H9 (cell line): ENCODE measurements at regions not wholly inside any gene's neighbourhood (a gene's known extent, or its start where the extent isn't known, plus 50 kb on each side); places are given as distances from the start of the nearest gene placed in this dataset.

Source experiments
- DNase-seq: peaks from one replicate; pipeline ENCODE4 v3.0.0-alpha.2; 2017
- H2AFZ ChIP-seq: one replicate; pipeline ENCODE4 v1.6.1; 2013; ENCODE audit warnings: mild to moderate bottlenecking, low read length, control low read depth, moderate library complexity
- H2AK5ac ChIP-seq: 2 replicates; pipeline ENCODE4 v1.6.1; 2013; ENCODE audit warnings: low read length, control low read depth, mixed read lengths; ENCODE audit not compliant: insufficient read length
- H2BK120ac ChIP-seq: one replicate; pipeline ENCODE4 v1.6.1; 2013; ENCODE audit warnings: low read depth, mild to moderate bottlenecking, low read length, control low read depth, inconsistent platforms; ENCODE audit not compliant: poor library complexity, severe bottlenecking
- H2BK12ac ChIP-seq: 2 replicates; pipeline ENCODE4 v1.6.1; 2013; ENCODE audit warnings: low read length, control low read depth, mixed read lengths, low read depth; ENCODE audit not compliant: insufficient read length
- H2BK15ac ChIP-seq: 2 replicates; pipeline ENCODE4 v1.6.1; 2013; ENCODE audit warnings: low read depth, low read length, control low read depth
- H2BK20ac ChIP-seq: one replicate; pipeline ENCODE4 v1.6.1; 2013; ENCODE audit warnings: low read depth, mild to moderate bottlenecking, low read length, control low read depth, inconsistent platforms; ENCODE audit not compliant: poor library complexity, severe bottlenecking
- H2BK5ac ChIP-seq: 2 replicates; pipeline ENCODE4 v1.6.1; 2013; ENCODE audit warnings: low read length, control low read depth, mixed read lengths; ENCODE audit not compliant: insufficient read length
- H3K14ac ChIP-seq: 2 replicates; pipeline ENCODE4 v1.6.1; 2013; ENCODE audit warnings: low read length, control low read depth; ENCODE audit not compliant: insufficient read depth
- H3K18ac ChIP-seq: 2 replicates; pipeline ENCODE4 v1.6.1; 2013; ENCODE audit warnings: low read depth, mild to moderate bottlenecking, mixed read lengths, low read length, control low read depth; ENCODE audit not compliant: insufficient read length
- H3K23ac ChIP-seq: 2 replicates; pipeline ENCODE4 v1.6.1; 2013; ENCODE audit warnings: low read length, control low read depth, mixed read lengths, low read depth; ENCODE audit not compliant: insufficient read length
- H3K23me2 ChIP-seq: 2 replicates; pipeline ENCODE4 v1.6.1; 2013; ENCODE audit warnings: low read depth, mild to moderate bottlenecking, mixed read lengths, low read length, control low read depth; ENCODE audit not compliant: insufficient read length, poor library complexity, severe bottlenecking
- H3K27ac ChIP-seq: 2 replicates; pipeline ENCODE4 v1.5.1; 2013; ENCODE audit warnings: low read length, control low read depth, mixed read lengths, low read depth; ENCODE audit not compliant: insufficient read length
- H3K27me3 ChIP-seq: 2 replicates; pipeline ENCODE4 v1.6.1; 2013; ENCODE audit warnings: low read length, control low read depth, inconsistent platforms; ENCODE audit not compliant: insufficient read depth
- H3K4ac ChIP-seq: 2 replicates; pipeline ENCODE4 v1.6.1; 2013; ENCODE audit warnings: low read depth, mild to moderate bottlenecking, control low read depth, inconsistent platforms, low read length, moderate library complexity
- H3K4me1 ChIP-seq: 2 replicates; pipeline ENCODE4 v1.6.1; 2013; ENCODE audit warnings: low read length, control low read depth, inconsistent platforms; ENCODE audit not compliant: insufficient read depth
- H3K4me2 ChIP-seq: 2 replicates; pipeline ENCODE4 v1.6.1; 2013; ENCODE audit warnings: low read length, control low read depth, mixed read lengths; ENCODE audit not compliant: insufficient read length, insufficient read depth
- H3K56ac ChIP-seq: 2 replicates; pipeline ENCODE4 v1.6.1; 2013; ENCODE audit warnings: low read depth, mild to moderate bottlenecking, mixed read lengths, low read length, control low read depth; ENCODE audit not compliant: insufficient read length
- H3K79me1 ChIP-seq: 2 replicates; pipeline ENCODE4 v1.6.1; 2013; ENCODE audit warnings: low read depth, mild to moderate bottlenecking, moderate library complexity, low read length, control low read depth, inconsistent platforms; ENCODE audit not compliant: insufficient read depth, poor library complexity, severe bottlenecking
- H3K79me2 ChIP-seq: 2 replicates; pipeline ENCODE4 v1.6.1; 2013; ENCODE audit warnings: low read length, control low read depth, inconsistent platforms; ENCODE audit not compliant: insufficient read depth
- H3K9ac ChIP-seq: 2 replicates; pipeline ENCODE4 v1.6.1; 2013; ENCODE audit warnings: low read length, control low read depth, mixed read lengths; ENCODE audit not compliant: insufficient read length; ENCODE audit errors: extremely low read depth
- H3K9me3 ChIP-seq: one replicate; pipeline ENCODE4 v1.6.1; 2013; ENCODE audit warnings: low read depth, low read length, inconsistent platforms; ENCODE audit not compliant: control insufficient read depth
- H3T11ph ChIP-seq: one replicate; pipeline ENCODE4 v1.6.1; 2013; ENCODE audit warnings: mild to moderate bottlenecking, low read length, control low read depth, inconsistent platforms
- H4K20me1 ChIP-seq: one replicate; pipeline ENCODE4 v1.6.1; 2013; ENCODE audit not compliant: control insufficient read depth, insufficient read length, insufficient read depth
- H4K5ac ChIP-seq: 2 replicates; pipeline ENCODE4 v1.6.1; 2013; ENCODE audit warnings: low read depth, mild to moderate bottlenecking, mixed read lengths, low read length, control low read depth; ENCODE audit not compliant: insufficient read length
- H4K8ac ChIP-seq: replicated peaks from 2 replicates; pipeline ENCODE4 v1.6.1; 2013; ENCODE audit warnings: low read length, control low read depth, mixed read lengths, low read depth; ENCODE audit not compliant: insufficient read length
- H4K91ac ChIP-seq: 2 replicates; pipeline ENCODE4 v1.6.1; 2013; ENCODE audit warnings: low read depth, mild to moderate bottlenecking, moderate library complexity, mixed read lengths, low read length, control low read depth; ENCODE audit not compliant: insufficient read length
- H3K27ac Mint-ChIP-seq, 3 experiments: 2 replicates in 2 of 3; 3 replicates in 1 of 3; pipeline ENCODE4 v1.8.0; 2020 to 2021; ENCODE audit warnings: mixed read lengths in 3 of 3, mild to moderate bottlenecking in 1 of 3, moderate library complexity in 1 of 3
- H3K27me3 Mint-ChIP-seq: 2 replicates; pipeline ENCODE4 v1.8.0; 2021; ENCODE audit warnings: low read depth, mild to moderate bottlenecking, moderate library complexity, mixed read lengths
- H3K36me3 Mint-ChIP-seq, 3 experiments: 2 replicates in 2 of 3; 3 replicates in 1 of 3; pipeline ENCODE4 v1.8.0; 2020 to 2021; ENCODE audit warnings: low read depth in 3 of 3, mixed read lengths in 3 of 3; ENCODE audit not compliant: insufficient read depth in 1 of 3
- H3K4me1 Mint-ChIP-seq, 2 experiments: 2 replicates each; pipeline ENCODE4 v1.8.0; 2020; ENCODE audit warnings: mixed read lengths in 2 of 2
- H3K4me3 Mint-ChIP-seq, 2 experiments: 2 replicates in 1 of 2; 3 replicates in 1 of 2; pipeline ENCODE4 v1.8.0; 2020 to 2021; ENCODE audit warnings: mild to moderate bottlenecking in 2 of 2, mixed read lengths in 2 of 2, moderate library complexity in 1 of 2
- H3K9me3 Mint-ChIP-seq, 2 experiments: 2 replicates in 1 of 2; 3 replicates in 1 of 2; pipeline ENCODE4 v1.8.0; 2020; ENCODE audit warnings: mild to moderate bottlenecking in 2 of 2, mixed read lengths in 2 of 2, moderate library complexity in 1 of 2
- CTCF ChIP-seq: fragments of 200-600 bp; sonication (generic); conservative IDR thresholded peaks from 3 replicates; pipeline ENCODE4 v1.8.0; 2021; ENCODE audit warnings: antibody characterized with exemption, mild to moderate bottlenecking
- WGBS: extraction: QIAGEN DNeasy Blood & Tissue Kit; methylation state at CpG from one replicate; pipeline ENCODE4 v1.1.7; 2013; ENCODE audit warnings: missing lambda C conversion rate, low lambda C conversion rate, mixed read lengths; ENCODE audit not compliant: insufficient read length; ENCODE audit errors: extremely low coverage; 5-methylcytosine and 5-hydroxymethylcytosine counted together

GRCh38 chrX:131617182-131617581, 73.3 kb downstream of the OR13H1 start:
- Histone ChIP-seq H3K23ac (no peak overlapping the region), H4K91ac (no peak overlapping the region), H4K20me1 (no peaks in the 10 kb centered on the region), H3K14ac (no peak overlapping the region), H3K4me2 (no peak overlapping the region), H2AK5ac (no peak overlapping the region), H3K27me3 (no peaks in the 10 kb centered on the region), H3K18ac (no peak overlapping the region), H3K56ac (no peak overlapping the region), H3K9ac (no peak overlapping the region), H2BK5ac (no peak overlapping the region), H2AFZ (no peak overlapping the region), H3K23me2 (no peaks in the 10 kb centered on the region), H2BK120ac (no peak overlapping the region), H3K4me1 (no peaks in the 10 kb centered on the region), H2BK20ac (no peak overlapping the region), H3K79me2 (no peaks in the 10 kb centered on the region), H3K9me3 (no peaks in the 10 kb centered on the region), H3K4ac (no peak overlapping the region), H3K27ac (no peak overlapping the region), H3T11ph (no peak overlapping the region), H2BK12ac (no peak overlapping the region), H2BK15ac (no peak overlapping the region), H3K79me1 (no peaks in the 10 kb centered on the region), H4K5ac (no peak overlapping the region), H4K8ac (no peak overlapping the region)
- H3K36me3 Mint-ChIP-seq: no peaks in the 10 kb centered on the region
- no peak for TF ChIP-seq CTCF
- no peak overlapping the region for H3K4me3 Mint-ChIP-seq
- no peaks in the 10 kb centered on the region for H3K9me3 Mint-ChIP-seq
- DNase-seq: no peak
- no CpG with 5 or more reads among the region's 3 CpGs for WGBS
- H3K27ac Mint-ChIP-seq: no peak overlapping the region
- no peaks in the 10 kb centered on the region for H3K4me1 Mint-ChIP-seq
- peaks cover 10% of the 10 kb centered on the region for H3K27me3 Mint-ChIP-seq
